HG03558 (cell line): ENCODE measurements at regions not wholly inside any gene's neighbourhood (a gene's known extent, or its start where the extent isn't known, plus 50 kb on each side); places are given as distances from the start of the nearest gene placed in this dataset.

ENCODE experiments used
- ATAC-seq: cut with Tn5 transposase; IDR thresholded peaks from one replicate; pipeline ENCODE4 v1.9.1; 2021; ENCODE audit warnings: moderate number of reproducible peaks; ENCODE audit not compliant: unreplicated experiment; ENCODE audit errors: extremely low read depth

- ATAC-seq = no peak
Measured at GRCh38 chr4:166324321-166324720, 451.3 kb downstream of the TLL1 start.

- ATAC-seq = no peak
Measured at GRCh38 chr4:166335256-166335938, 462.4 kb downstream of the TLL1 start.

- ATAC-seq = no peak
Measured at GRCh38 chr4:166341992-166342391, 469.0 kb downstream of the TLL1 start.

GRCh38 chr4:166363198-166363597, 490.2 kb downstream of the TLL1 start:
- ATAC-seq = no peak

GRCh38 chr4:166366012-166366411, 493.0 kb downstream of the TLL1 start:
- ATAC-seq = no peak

GRCh38 chr4:166377578-166377977, 504.5 kb downstream of the TLL1 start:
- no peak for ATAC-seq

- no peak for ATAC-seq
Measured at GRCh38 chr4:166386491-166387360, 513.7 kb downstream of the TLL1 start.

- no peak for ATAC-seq
Measured at GRCh38 chr4:166391501-166391900, 518.5 kb downstream of the TLL1 start.

- ATAC-seq = no peak
Measured at GRCh38 chr4:166399021-166399420, 526.0 kb downstream of the TLL1 start.

- no peak for ATAC-seq
Measured at GRCh38 chr4:166400270-166400894, 527.3 kb downstream of the TLL1 start.

- no peak for ATAC-seq
Measured at GRCh38 chr4:166413356-166413755, 540.3 kb downstream of the TLL1 start.

- ATAC-seq = no peak
Measured at GRCh38 chr4:166414431-166414830, 541.4 kb downstream of the TLL1 start.

- ATAC-seq = no peak
Measured at GRCh38 chr4:166415749-166416148, 542.7 kb downstream of the TLL1 start.

GRCh38 chr4:166421556-166422156, 548.6 kb downstream of the TLL1 start:
- no peak for ATAC-seq

GRCh38 chr4:166422475-166422874, 549.4 kb downstream of the TLL1 start:
- no peak for ATAC-seq

- no peak for ATAC-seq
Measured at GRCh38 chr4:166426300-166426863, 553.3 kb downstream of the TLL1 start.

GRCh38 chr4:166432125-166432524, 559.1 kb downstream of the TLL1 start:
- ATAC-seq = no peak

GRCh38 chr4:166432842-166433241, 559.8 kb downstream of the TLL1 start:
- ATAC-seq = no peak

- ATAC-seq = no peak
Measured at GRCh38 chr4:166435449-166435848, 562.4 kb downstream of the TLL1 start.

GRCh38 chr4:166458756-166459155, 585.7 kb downstream of the TLL1 start:
- no peak for ATAC-seq
